ENCODE measurements at regions not wholly inside any gene's neighbourhood (a gene's known extent, or its start where the extent isn't known, plus 50 kb on each side); places are given as distances from the start of the nearest gene placed in this dataset.

- no peak for TF ChIP-seq CHD7 (IDR thresholded peaks at IDR 0.05; ENCODE audit: insufficient replicate concordance, low read length)
- TF ChIP-seq NANOG (IDR thresholded peaks at IDR 0.05; ENCODE audit: insufficient read depth, low read depth, low read length, poor library complexity, severe bottlenecking), result no peak
- TF ChIP-seq E2F6 (IDR thresholded peaks at IDR 0.05), result no peak
- no peak for TF ChIP-seq MAX (IDR thresholded peaks at IDR 0.05)
- TF ChIP-seq BACH1 (IDR thresholded peaks at IDR 0.05; ENCODE audit: low read length), result no peak
- no peak for TF ChIP-seq POU5F1 (IDR thresholded peaks at IDR 0.05; ENCODE audit: low read depth, low read length)
- no peak for TF ChIP-seq SP4 (IDR thresholded peaks at IDR 0.05; ENCODE audit: low read length)
- TF ChIP-seq YY1 (IDR thresholded peaks at IDR 0.05; ENCODE audit: low read depth, low read length), result no peak
- TF ChIP-seq TEAD4 (IDR thresholded peaks at IDR 0.05; ENCODE audit: low read depth, low read length), result no peak
- TF ChIP-seq RXRA (IDR thresholded peaks at IDR 0.05; ENCODE audit: insufficient read depth, low read depth, low read length), result no peak
These were observed 155.8 kb upstream of the SDK2 start (continued) for GRCh38 chr17:73799781-73800627.
